SJSA1 (cell line): ENCODE measurements at regions not wholly inside any gene's neighbourhood (a gene's known extent, or its start where the extent isn't known, plus 50 kb on each side); places are given as distances from the start of the nearest gene placed in this dataset.

Experiments used
- DNase-seq, 2 experiments: peaks; one replicate each; pipeline ENCODE4 v3.0.0-alpha.2; 2015 to 2020; ENCODE audit warnings: low spot score in 2 of 2, low read depth in 1 of 2
- H3K27ac ChIP-seq: fragments of 250-450 bp; sonication (Bioruptor Pico); 2 replicates; pipeline ENCODE4 v1.5.1; 2020; ENCODE audit warnings: mild to moderate bottlenecking, moderate library complexity
- H3K27me3 ChIP-seq: fragments of 250-450 bp; sonication (Bioruptor Pico); replicated peaks from 2 replicates; pipeline ENCODE4 v1.5.1; 2020; ENCODE audit warnings: mild to moderate bottlenecking, moderate library complexity
- H3K36me3 ChIP-seq: fragments of 250-450 bp; sonication (Bioruptor Pico); 2 replicates; pipeline ENCODE4 v1.5.1; 2020; ENCODE audit warnings: mild to moderate bottlenecking
- H3K4me1 ChIP-seq: fragments of 250-450 bp; sonication (Bioruptor Pico); replicated peaks from 2 replicates; pipeline ENCODE4 v1.6.1; 2021; ENCODE audit warnings: mild to moderate bottlenecking
- H3K4me3 ChIP-seq: fragments of 250-450 bp; sonication (Bioruptor Pico); 2 replicates; pipeline ENCODE4 v1.5.1; 2020; ENCODE audit warnings: mild to moderate bottlenecking
- H3K9me3 ChIP-seq: fragments of 250-450 bp; sonication (Bioruptor Pico); replicated peaks from 2 replicates; pipeline ENCODE4 v1.5.1; 2020; ENCODE audit warnings: mild to moderate bottlenecking

DNA sequence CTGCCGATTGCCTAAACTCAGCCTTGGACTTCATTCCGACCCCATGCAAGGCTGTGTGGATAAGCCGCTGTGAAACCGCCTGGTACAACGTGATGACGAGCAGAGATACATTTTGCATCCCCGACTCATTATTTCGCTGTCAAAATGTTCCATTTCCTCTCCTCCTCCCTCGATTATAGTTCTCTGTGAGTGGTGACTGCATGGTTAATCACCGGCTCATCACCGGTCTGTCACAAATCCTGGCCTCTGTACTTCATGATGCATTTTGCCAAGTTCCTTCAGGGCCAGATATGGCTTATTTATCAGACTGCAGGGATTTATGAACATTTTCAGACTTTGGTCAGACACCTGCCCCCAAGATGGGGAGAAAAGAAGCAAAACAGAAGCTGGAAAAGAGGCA is 461.6 kb upstream of the DPP6 start:
- H3K4me1 ChIP-seq: no peaks in the 10 kb centered on the region
- H3K27ac ChIP-seq: no peak overlapping the region
- H3K27me3 ChIP-seq: no peaks in the 10 kb centered on the region
- no peaks in the 10 kb centered on the region for H3K36me3 ChIP-seq
- no peak for DNase-seq
- no peak overlapping the region for H3K4me3 ChIP-seq
- peaks cover 6% of the 10 kb centered on the region for H3K9me3 ChIP-seq

DNA sequence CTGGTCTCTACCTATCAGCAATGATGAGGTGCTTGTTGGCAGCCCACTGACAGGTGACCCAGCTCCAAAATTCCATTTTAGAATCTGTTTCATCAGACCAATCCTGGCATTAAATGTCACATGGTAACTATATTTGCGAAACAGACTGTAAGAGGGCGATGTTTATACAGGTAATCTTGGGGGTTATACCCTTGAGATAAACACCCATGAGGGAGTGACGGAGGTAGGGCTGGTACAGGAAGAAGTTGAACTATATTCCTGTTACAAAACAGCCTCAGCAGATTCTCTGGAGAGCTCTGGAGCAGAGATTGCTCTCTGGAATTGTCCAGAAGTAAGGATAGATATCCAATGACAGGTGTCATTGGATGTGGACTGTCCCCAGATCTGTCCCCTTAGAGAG is 444.8 kb upstream of the DPP6 start:
- Histone ChIP-seq H3K4me3 (no peak overlapping the region), H3K27me3 (no peaks in the 10 kb centered on the region), H3K27ac (no peak overlapping the region), H3K9me3 (peaks cover 5% of the 10 kb centered on the region; the same call in 1 of the 2 replicates), H3K4me1 (no peaks in the 10 kb centered on the region), H3K36me3 (no peaks in the 10 kb centered on the region)
- DNase-seq: no peak

DNA sequence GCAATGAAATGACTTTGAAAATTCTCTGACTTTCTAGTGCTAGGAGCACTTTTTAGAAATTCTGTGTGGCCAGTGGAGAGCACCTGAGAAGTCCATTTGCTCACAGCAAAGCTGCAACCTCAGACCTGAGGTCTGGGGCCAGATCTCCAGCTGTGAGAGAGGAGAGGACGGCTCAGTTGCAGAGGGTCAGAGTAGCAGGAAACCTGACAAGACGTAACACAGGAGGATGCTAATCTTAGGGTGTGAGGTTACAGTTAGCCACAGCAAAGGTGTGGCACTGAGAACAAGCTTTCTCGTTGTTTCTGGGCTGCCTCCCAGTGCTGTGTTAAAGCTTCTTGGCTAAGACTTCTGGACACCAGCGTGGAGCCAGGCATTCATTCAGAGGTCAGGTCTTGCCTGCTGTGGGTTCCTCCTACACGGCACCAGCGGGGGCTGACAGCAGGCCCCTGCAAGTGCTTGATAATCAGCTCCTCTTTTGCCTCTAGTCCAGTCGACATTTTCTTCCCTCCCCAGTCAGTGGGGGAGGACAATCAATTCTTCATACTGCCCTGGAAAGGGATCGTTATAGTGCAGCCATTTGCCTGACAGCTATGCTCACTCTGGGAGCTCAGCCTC is 435.4 kb upstream of the DPP6 start:
- no peaks in the 10 kb centered on the region for H3K27me3 ChIP-seq
- no peaks in the 10 kb centered on the region for H3K4me1 ChIP-seq
- peaks cover 2% of the 10 kb centered on the region; the same call in 1 of the 2 replicates for H3K9me3 ChIP-seq
- DNase-seq: no peak
- no peaks in the 10 kb centered on the region for H3K36me3 ChIP-seq
- H3K4me3 ChIP-seq: no peak overlapping the region
- H3K27ac ChIP-seq: no peak overlapping the region

DNA sequence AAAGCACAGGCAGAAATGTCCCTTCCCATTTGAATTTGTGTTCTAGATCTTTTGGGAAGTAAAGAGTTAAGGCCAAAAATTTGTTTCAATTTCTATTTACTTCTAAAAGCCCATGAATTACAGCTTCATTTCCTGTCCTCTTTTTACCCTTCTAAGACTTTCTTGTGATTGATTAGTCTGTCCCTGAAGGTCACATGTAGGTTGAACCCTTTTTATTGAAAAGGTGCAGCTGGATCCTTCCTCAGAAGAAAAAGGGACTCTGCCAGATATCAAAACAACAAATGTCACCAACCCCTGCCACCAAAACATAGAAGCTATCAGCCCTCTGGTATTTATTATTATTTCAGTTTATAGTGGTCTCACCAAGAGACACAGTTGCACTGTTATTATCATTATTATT is 424.9 kb upstream of the DPP6 start:
- no peaks in the 10 kb centered on the region for H3K36me3 ChIP-seq

DNA sequence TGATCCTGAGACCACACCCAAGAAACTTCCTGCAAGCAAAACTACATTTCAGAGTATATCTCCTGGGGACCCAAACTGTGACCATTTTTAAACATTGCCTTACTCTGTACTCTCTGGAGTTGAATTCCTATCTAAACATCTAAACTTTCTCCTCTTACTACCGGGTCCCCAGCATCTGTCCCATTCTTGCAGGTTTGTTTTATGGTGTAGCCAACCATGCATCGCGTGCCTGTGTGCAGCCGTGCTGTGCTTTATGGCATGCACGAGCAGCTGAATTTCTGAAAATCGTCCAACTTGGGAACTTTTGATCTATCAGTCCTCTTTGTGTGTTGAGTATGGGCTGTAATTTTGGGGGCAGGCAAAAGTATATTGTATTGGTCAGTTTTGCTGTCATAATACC is 423.8 kb upstream of the DPP6 start:
- H3K36me3 ChIP-seq: no peaks in the 10 kb centered on the region
- no peak for DNase-seq
- H3K27me3 ChIP-seq: no peaks in the 10 kb centered on the region
- peaks cover 10% of the 10 kb centered on the region for H3K9me3 ChIP-seq
- H3K4me3 ChIP-seq: no peak overlapping the region
- H3K27ac ChIP-seq: no peak overlapping the region
- no peaks in the 10 kb centered on the region for H3K4me1 ChIP-seq

More for the DNA sequence above, 424.9 kb upstream of the DPP6 start:
- Histone ChIP-seq H3K4me1 (no peaks in the 10 kb centered on the region), H3K27ac (no peak overlapping the region), H3K4me3 (no peak overlapping the region), H3K9me3 (peaks cover 10% of the 10 kb centered on the region), H3K27me3 (no peaks in the 10 kb centered on the region)
- DNase-seq: no peak

DNA sequence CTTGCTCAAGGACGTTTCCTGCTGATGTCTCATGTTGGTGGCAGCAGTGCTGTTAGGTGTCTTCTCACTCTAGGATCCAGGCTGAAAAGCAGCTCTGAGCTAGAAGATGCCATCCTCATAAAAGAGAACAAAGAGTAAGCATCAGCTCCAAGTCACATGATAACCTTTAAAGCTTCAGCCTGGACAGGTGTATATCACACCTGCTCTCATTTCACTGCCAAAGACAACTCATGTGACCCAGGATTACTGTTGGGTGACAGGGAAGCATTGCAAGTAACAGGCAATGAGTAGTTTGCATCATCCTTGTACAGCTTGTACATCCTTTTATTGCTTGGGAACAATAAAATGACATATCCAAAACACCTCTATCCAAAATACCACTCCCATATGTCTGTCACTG is 423.4 kb upstream of the DPP6 start:
- no peak for DNase-seq
- no peaks in the 10 kb centered on the region for H3K27me3 ChIP-seq
- H3K36me3 ChIP-seq: no peaks in the 10 kb centered on the region
- no peak overlapping the region for H3K4me3 ChIP-seq
- H3K27ac ChIP-seq: no peak overlapping the region
- H3K4me1 ChIP-seq: no peaks in the 10 kb centered on the region
- H3K9me3 ChIP-seq: peaks cover 9% of the 10 kb centered on the region

DNA sequence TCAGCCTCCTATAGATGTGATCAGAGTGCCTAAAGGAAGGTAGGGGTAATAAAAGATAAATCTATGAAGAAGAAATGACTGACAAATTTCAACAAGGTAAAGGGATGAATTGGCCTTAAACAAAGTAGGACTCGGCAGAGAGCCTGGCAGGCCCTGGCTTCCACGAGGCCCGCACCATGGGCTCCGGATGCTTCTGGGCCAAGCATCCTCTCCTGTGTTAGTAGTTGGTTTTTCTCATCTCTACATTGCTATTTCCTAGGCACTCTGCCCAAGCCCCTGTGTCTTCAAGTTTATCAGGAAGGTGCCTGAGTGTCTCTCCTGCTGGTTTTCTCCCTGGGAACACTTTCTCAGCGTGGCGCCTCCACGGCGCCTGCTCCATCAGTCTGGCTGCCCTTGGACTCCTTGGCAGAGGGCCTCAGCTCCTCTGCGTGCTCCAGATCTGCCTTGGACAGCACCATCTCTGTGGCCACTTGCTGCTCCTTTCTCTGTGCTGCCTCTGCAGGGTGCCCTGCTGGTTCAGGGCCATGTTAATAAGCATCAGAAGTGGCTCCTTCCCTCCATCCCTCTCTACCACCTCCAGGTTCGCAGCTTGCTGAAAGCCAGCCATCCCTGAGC is 413.3 kb upstream of the DPP6 start:
- H3K4me1 ChIP-seq: no peaks in the 10 kb centered on the region
- no peak for DNase-seq
- H3K27me3 ChIP-seq: no peaks in the 10 kb centered on the region
- H3K9me3 ChIP-seq: peaks cover 5% of the 10 kb centered on the region; the same call in 1 of the 2 replicates
- H3K4me3 ChIP-seq: no peak overlapping the region
- H3K27ac ChIP-seq: no peak overlapping the region
- no peaks in the 10 kb centered on the region for H3K36me3 ChIP-seq

DNA sequence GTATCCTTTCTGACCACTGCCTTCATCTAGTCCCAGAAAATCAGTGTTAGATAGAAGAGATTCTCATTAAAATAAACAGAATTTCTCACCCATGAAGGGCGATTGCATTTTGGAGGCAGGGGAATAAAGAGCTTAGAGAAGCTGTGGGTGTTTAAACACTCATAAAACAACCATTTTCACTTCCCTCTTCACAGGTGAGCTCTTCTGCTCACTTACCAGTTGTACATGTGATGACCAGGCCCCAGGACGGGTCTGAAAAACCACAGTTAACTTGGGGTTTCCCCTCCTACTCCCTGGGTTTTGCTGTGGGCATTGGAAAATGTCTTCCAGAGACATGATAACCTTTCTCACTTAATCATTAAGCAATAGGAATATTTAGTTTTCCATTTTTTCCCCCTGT is 411.6 kb upstream of the DPP6 start:
- Histone ChIP-seq H3K4me1 (no peaks in the 10 kb centered on the region), H3K36me3 (no peaks in the 10 kb centered on the region), H3K27ac (no peak overlapping the region), H3K9me3 (peaks cover 8% of the 10 kb centered on the region; the same call in 1 of the 2 replicates), H3K27me3 (no peaks in the 10 kb centered on the region), H3K4me3 (no peak overlapping the region)
- DNase-seq: no peak

DNA sequence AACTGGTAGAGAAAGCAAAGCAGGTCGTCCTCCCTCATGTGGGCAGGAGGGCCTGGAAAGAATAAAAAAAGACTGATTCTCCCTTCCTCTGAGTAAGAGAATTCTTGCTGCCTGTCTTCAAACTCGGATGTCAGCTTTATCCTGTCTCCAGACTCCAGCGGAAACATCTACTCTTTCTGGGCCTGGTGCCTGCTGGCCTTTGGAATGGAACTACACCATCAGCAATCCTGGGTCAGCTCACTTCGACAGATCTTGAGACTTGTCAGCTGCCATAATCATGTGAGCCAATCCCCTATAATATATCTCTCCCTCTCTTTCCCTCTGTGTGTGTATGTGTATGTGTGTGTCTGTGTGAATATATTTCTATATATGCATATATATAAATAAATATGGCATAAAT is 411.0 kb upstream of the DPP6 start:
- no peaks in the 10 kb centered on the region for H3K4me1 ChIP-seq
- H3K27me3 ChIP-seq: no peaks in the 10 kb centered on the region
- no peaks in the 10 kb centered on the region for H3K36me3 ChIP-seq
- no peak overlapping the region for H3K4me3 ChIP-seq
- H3K9me3 ChIP-seq: peaks cover 8% of the 10 kb centered on the region; the same call in 1 of the 2 replicates
- H3K27ac ChIP-seq: no peak overlapping the region
- DNase-seq: no peak

DNA sequence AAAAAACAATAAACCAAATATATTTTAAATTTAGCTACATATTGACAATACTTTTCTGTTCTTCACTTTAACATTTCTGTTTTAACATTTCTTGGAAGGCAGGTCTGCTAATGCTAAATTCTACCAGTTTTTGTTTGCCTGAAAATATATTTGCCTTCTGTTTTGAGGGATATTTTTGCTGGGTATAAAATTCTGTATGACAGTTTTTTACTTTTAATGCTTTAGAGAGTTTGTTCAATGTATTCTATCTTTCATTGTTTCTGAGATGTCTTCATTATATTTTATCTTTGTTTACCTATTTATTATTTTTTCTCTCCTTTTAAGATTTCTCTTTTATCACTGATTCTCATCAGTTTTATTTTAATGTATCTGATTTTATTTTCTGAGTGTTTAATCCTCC is 409.2 kb upstream of the DPP6 start:
- Histone ChIP-seq H3K36me3 (no peaks in the 10 kb centered on the region), H3K9me3 (peaks cover 3% of the 10 kb centered on the region), H3K27ac (no peak overlapping the region), H3K4me1 (no peaks in the 10 kb centered on the region), H3K27me3 (no peaks in the 10 kb centered on the region), H3K4me3 (no peak overlapping the region)
- no peak for DNase-seq

DNA sequence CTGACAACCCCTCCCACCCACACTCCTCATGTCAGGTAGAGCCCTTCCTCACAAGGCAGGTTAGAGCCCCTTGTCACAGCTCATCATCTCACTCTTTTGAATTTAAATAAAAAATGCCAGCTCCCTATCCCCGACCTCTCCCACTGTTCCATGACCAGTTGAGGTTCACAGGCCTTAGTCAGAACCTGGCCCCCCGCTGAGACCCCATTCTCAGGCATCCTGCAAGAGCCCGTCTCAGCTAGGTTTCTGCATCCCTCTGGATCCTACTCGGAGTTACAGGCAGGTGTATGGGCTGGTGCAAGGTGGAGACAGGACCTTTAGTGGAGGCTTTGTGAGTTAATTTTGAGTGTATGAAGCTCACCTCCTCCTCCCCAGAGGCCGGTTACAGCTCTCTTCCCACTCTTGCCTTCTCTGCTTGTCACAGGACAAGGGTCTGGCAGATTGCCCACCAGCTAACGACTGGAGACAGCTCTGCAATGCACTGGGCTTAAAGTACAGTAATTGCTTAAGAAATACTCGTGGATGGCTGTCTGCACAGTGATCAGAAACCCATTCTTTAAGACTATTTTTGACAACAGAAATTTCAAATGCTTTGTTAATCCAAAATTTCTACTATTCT is 394.9 kb upstream of the DPP6 start:
- Histone ChIP-seq H3K4me3 (no peak overlapping the region), H3K27me3 (no peaks in the 10 kb centered on the region), H3K27ac (no peak overlapping the region), H3K9me3 (no peaks in the 10 kb centered on the region), H3K36me3 (no peaks in the 10 kb centered on the region), H3K4me1 (no peaks in the 10 kb centered on the region)
- DNase-seq: no peak

DNA sequence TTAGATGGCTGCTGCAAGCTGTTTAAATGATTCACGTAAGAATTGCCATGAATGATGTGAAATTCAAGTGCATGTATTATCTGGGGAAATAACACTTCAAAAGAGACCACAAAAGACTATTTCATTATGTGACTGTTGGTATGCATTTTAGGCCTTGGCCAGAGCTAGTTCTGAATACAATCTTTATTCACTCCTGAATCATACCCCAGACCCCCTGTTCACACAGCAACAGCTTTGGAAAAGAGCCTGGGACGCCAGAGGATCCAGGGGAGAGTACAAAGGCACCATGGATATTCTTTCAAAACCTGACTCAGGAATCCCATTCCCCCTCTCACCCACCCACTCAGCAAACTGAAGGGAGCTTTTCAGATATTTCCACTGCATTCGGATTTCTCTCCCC is 377.1 kb upstream of the DPP6 start:
- peaks cover 3% of the 10 kb centered on the region; the same call in 1 of the 2 replicates for H3K9me3 ChIP-seq
- H3K4me3 ChIP-seq: no peak overlapping the region
- H3K27ac ChIP-seq: no peak overlapping the region
- H3K27me3 ChIP-seq: no peaks in the 10 kb centered on the region
- no peaks in the 10 kb centered on the region for H3K4me1 ChIP-seq
- no peaks in the 10 kb centered on the region for H3K36me3 ChIP-seq
- DNase-seq: no peak

DNA sequence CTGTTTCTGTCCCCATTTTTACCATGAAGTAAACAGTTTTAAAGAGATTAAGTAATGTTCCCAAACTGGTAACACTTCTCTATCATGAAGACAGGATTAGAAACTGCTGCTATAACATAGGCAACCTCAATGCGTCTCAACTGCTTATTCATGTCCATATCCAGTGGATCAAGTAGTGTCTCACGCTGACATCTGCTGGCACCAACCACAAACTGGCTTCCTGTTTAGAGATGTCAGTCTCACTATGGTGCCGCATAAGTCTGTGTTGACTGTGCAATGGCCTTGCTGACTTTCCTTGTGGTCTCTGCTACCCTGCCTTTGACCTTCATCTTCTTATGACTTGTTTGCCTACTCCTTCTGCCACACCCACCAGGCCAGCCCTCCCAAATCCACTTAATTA is 369.6 kb upstream of the DPP6 start:
- Histone ChIP-seq H3K4me3 (no peak overlapping the region), H3K27ac (no peak overlapping the region), H3K27me3 (no peaks in the 10 kb centered on the region), H3K9me3 (peaks cover 4% of the 10 kb centered on the region; the same call in 1 of the 2 replicates), H3K4me1 (no peaks in the 10 kb centered on the region), H3K36me3 (no peaks in the 10 kb centered on the region)
- no peak for DNase-seq

DNA sequence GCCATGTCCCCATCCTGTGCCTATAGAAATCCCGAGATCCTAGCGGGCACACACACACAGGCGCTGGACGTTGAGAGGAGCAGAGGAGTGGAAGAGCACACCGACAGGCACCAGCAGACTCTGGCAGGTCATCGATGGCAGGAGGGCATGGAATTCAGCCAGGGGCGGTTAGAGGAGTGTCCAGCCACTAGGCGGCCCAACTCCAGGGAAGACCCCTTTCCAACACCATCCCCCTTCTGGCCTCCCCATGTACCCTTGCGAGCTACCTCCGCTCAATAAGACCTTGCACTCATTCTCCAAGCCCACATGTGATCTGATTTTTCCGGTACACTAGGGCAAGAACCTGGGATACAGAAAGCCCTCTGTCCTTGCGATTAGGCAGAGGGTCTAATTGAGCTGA is 356.0 kb upstream of the DPP6 start:
- no peaks in the 10 kb centered on the region for H3K36me3 ChIP-seq
- no peaks in the 10 kb centered on the region for H3K4me1 ChIP-seq
- H3K27ac ChIP-seq: no peak overlapping the region
- H3K9me3 ChIP-seq: peaks cover 3% of the 10 kb centered on the region; the same call in 1 of the 2 replicates
- DNase-seq: no peak
- H3K4me3 ChIP-seq: no peak overlapping the region
- H3K27me3 ChIP-seq: no peaks in the 10 kb centered on the region
